Heart left ventricle (tissue), 13 donors: ENCODE measurements at regions not wholly inside any gene's neighbourhood (a gene's known extent, or its start where the extent isn't known, plus 50 kb on each side); places are given as distances from the start of the nearest gene placed in this dataset.

Experiments used
- POLR2A ChIP-seq, 2 donors: fragments of 450-650 bp; IDR thresholded peaks; one replicate each; pipeline ENCODE4 v1.6.1; 2017; ENCODE audit warnings: antibody characterized with exemption in 2 of 2, mild to moderate bottlenecking in 2 of 2, moderate library complexity in 2 of 2
- TF ChIP-seq, protein P1 (sequence below), 12 donors: fragments of 200-600 bp; sonication (generic) in 4 of 12; IDR thresholded peaks; one replicate each; pipeline versions ENCODE4 v1.5.0 to v1.8.0; 2018 to 2022; ENCODE audit warnings: antibody characterized with exemption in 12 of 12, mild to moderate bottlenecking in 5 of 12
- donor health status: ischemic (EF 13 %, LVEDD 7.1; RV severe dilation, severe dysfunction).
- donor health status: DM: no; HTN: yes; CAD: no.
- donor health status: DM: no; HTN: no; CAD: no.
- donor health status: ischemic (EF 25% LVEDD 6.9; RV normal size, moderate dysfunction).
- donor health status: ischemic (EF 25% LVEDD 5.7; RV mildly dilated, moderate dysfunction).
- donor health status: ischemic (EF 35%, LVEDD 5.7; RV mildly dilated, moderate dysfunction).
- donor health status: nonischemic (EF 11% LVEDD 7.7; RV severe dilation, severe dysfunction).
- donor health status: DM: yes; HTN: yes; CAD: no.
- donor health status: PGD.
- donor health status: ischemic (EF 29% LVEDD 5.4; RV normal size, mild dysfunction).
- donor health status: nonischemic (EF 23%, LVEDD 6.1; RV moderate dilation, normal function).

DNA sequence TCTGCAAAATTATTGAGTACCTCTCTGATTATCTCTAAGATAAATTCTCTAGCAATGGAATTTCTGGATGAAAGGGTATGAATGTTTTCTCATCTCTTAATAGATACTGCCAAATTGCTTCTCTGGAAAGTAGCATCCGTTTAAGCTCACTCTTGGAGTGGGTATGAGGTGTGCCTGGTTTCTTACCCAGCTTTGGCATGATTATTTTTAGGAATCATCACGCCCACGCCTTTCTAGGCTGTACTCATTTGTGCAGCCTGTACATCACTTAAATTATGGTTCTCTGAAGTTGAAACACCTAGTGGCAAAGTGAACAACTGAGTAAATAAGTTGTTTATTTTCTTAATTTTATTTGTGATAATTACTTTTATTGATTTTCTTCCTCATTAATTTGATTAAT, 156.5 kb upstream of the IL12B start:
- TF ChIP-seq, protein P1, sequence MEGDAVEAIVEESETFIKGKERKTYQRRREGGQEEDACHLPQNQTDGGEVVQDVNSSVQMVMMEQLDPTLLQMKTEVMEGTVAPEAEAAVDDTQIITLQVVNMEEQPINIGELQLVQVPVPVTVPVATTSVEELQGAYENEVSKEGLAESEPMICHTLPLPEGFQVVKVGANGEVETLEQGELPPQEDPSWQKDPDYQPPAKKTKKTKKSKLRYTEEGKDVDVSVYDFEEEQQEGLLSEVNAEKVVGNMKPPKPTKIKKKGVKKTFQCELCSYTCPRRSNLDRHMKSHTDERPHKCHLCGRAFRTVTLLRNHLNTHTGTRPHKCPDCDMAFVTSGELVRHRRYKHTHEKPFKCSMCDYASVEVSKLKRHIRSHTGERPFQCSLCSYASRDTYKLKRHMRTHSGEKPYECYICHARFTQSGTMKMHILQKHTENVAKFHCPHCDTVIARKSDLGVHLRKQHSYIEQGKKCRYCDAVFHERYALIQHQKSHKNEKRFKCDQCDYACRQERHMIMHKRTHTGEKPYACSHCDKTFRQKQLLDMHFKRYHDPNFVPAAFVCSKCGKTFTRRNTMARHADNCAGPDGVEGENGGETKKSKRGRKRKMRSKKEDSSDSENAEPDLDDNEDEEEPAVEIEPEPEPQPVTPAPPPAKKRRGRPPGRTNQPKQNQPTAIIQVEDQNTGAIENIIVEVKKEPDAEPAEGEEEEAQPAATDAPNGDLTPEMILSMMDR (IDR thresholded peaks at IDR 0.05): no peak
- no peak for TF ChIP-seq POLR2A (IDR thresholded peaks at IDR 0.05)
